ENCODE measurements at regions not wholly inside any gene's neighbourhood (a gene's known extent, or its start where the extent isn't known, plus 50 kb on each side); places are given as distances from the start of the nearest gene placed in this dataset.

- RAD21 ChIA-PET (ENCODE audit: low non-redundant PET in 1 of 2, low total read pairs in 2 of 2, uncharacterized antibody in 2 of 2, unreplicated experiment in 2 of 2) = no interaction called here
- intact Hi-C loops (cut with micrococcal nuclease) = no loop called here
- H3K4me3 ChIP-seq (replicated peaks in 1 of 2; ENCODE audit: low read depth in 1 of 2, low read length in 2 of 2) = no peak overlapping the region
- H3K36me3 ChIP-seq (ENCODE audit: control insufficient read depth in 1 of 2, insufficient read depth in 2 of 2, low read length in 2 of 2) = no peaks in the 10 kb centered on the region
- no peak overlapping the region for H3K9ac ChIP-seq (ENCODE audit: low read length)
- POLR2A ChIA-PET = no interaction called here
- H3K4me2 ChIP-seq (ENCODE audit: low read length) = no peak overlapping the region
- no peaks in the 10 kb centered on the region for H3K27me3 ChIP-seq (ENCODE audit: insufficient read depth, low read length)
- DNase-seq (ENCODE audit: low read depth, low spot score) (no peak), ATAC-seq (no peak)
- H3K27ac ChIP-seq (ENCODE audit: low read depth, low read length) = no peak overlapping the region
- H4K20me1 ChIP-seq (ENCODE audit: insufficient read depth) = no peaks in the 10 kb centered on the region
- no peaks in the 10 kb centered on the region for H3K9me3 ChIP-seq (ENCODE audit: control insufficient read depth in 1 of 2, insufficient read depth in 1 of 2, low read depth in 1 of 2, low read length in 2 of 2)
- no peaks in the 10 kb centered on the region for H3K9me2 ChIP-seq (ENCODE audit: insufficient read depth)
- peaks cover 4 to 9% of the 10 kb centered on the region in 2 experiments for H3K4me1 ChIP-seq (ENCODE audit: control insufficient read depth in 1 of 2, insufficient read depth in 2 of 2, low read length in 2 of 2)
- no TSS peak for BruUV-seq (replicated peaks)
- no peaks in the 10 kb centered on the region for H3K79me2 ChIP-seq (ENCODE audit: insufficient read depth, low read length)
- CTCF ChIA-PET = no interaction called here
- TF ChIP-seq CEBPB (IDR thresholded peaks at IDR 0.05; ENCODE audit: low read depth) (no peak), YY1 (IDR thresholded peaks at IDR 0.05; ENCODE audit: extremely low read depth, insufficient replicate concordance, low read depth, low read length) (no peak), REST (IDR thresholded peaks at IDR 0.05; ENCODE audit: low read depth) (no peak), POLR2AphosphoS5 (IDR thresholded peaks at IDR 0.05; ENCODE audit: low read depth, low read length) (no peak), FOSL1 (IDR thresholded peaks at IDR 0.05; ENCODE audit: low read depth) (no peak), RAD21 (IDR thresholded peaks at IDR 0.05; ENCODE audit: low read depth) (no peak), ATF3 (IDR thresholded peaks at IDR 0.05) (no peak), JUND (IDR thresholded peaks at IDR 0.05) (no peak), EZH2phosphoT487 (IDR thresholded peaks at IDR 0.05; ENCODE audit: borderline replicate concordance) (no peak), ELF1 (IDR thresholded peaks at IDR 0.05; ENCODE audit: borderline replicate concordance, low read depth) (no peak), SP1 (IDR thresholded peaks at IDR 0.05; ENCODE audit: low read depth) (no peak), CTCF (IDR thresholded peaks at IDR 0.05 in 2 of 3, conservative IDR thresholded peaks at IDR 0.05 in 1 of 3; ENCODE audit: borderline replicate concordance in 1 of 3, insufficient read depth in 1 of 3, low read depth in 2 of 3, low read length in 2 of 3) (no peak)
- TF ChIP-seq, protein P1, sequence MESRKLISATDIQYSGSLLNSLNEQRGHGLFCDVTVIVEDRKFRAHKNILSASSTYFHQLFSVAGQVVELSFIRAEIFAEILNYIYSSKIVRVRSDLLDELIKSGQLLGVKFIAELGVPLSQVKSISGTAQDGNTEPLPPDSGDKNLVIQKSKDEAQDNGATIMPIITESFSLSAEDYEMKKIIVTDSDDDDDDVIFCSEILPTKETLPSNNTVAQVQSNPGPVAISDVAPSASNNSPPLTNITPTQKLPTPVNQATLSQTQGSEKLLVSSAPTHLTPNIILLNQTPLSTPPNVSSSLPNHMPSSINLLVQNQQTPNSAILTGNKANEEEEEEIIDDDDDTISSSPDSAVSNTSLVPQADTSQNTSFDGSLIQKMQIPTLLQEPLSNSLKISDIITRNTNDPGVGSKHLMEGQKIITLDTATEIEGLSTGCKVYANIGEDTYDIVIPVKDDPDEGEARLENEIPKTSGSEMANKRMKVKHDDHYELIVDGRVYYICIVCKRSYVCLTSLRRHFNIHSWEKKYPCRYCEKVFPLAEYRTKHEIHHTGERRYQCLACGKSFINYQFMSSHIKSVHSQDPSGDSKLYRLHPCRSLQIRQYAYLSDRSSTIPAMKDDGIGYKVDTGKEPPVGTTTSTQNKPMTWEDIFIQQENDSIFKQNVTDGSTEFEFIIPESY (IDR thresholded peaks at IDR 0.05; ENCODE audit: extremely low read depth, insufficient replicate concordance, low read length) = no peak
- TF ChIP-seq, protein P2, sequence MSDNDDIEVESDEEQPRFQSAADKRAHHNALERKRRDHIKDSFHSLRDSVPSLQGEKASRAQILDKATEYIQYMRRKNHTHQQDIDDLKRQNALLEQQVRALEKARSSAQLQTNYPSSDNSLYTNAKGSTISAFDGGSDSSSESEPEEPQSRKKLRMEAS (IDR thresholded peaks at IDR 0.05) = no peak
- H2AFZ ChIP-seq (ENCODE audit: low read depth, low read length, poor library complexity, severe bottlenecking) = no peak overlapping the region
Measured at GRCh38 chr10:31152421-31153135, 120.9 kb upstream of the ZNF438 start.
